A673 (cell line): ENCODE measurements at regions not wholly inside any gene's neighbourhood (a gene's known extent, or its start where the extent isn't known, plus 50 kb on each side); places are given as distances from the start of the nearest gene placed in this dataset.
A peak's percentile ranks its signal among the peaks of the same experiment; 100 is the strongest.

Experiments used
- BruUV-seq: library from RNA; stranded (reverse); fragments of 400-500 nt; replicated peaks from 2 replicates; lab custom pipeline; 2021; lab: Mats Ljungman, UMichigan
- CTCF ChIA-PET: fragments of 300-600 bp; sonication (Branson Sonifier 250); formaldehyde crosslinking; loops from one replicate; lab custom pipeline; 2022; ENCODE audit warnings: antibody characterized with exemption; lab: Charles Lee
- POLR2A ChIA-PET: fragments of 300-600 bp; sonication (Branson Sonifier 250); formaldehyde crosslinking; loops from one replicate; lab custom pipeline; 2022; ENCODE audit warnings: antibody characterized with exemption; ENCODE audit not compliant: low non-redundant PET; lab: Charles Lee
- DNase-seq: peaks from one replicate; pipeline ENCODE4 v3.0.0-alpha.2; 2015; ENCODE audit warnings: low spot score
- H3K27ac ChIP-seq: fragments of 200-600 bp; sonication (generic); 2 replicates; pipeline ENCODE4 v1.5.1; 2016; ENCODE audit warnings: mixed run types, low read depth, mild to moderate bottlenecking, mixed read lengths, antibody characterized with exemption, low read length; ENCODE audit not compliant: poor library complexity, severe bottlenecking
- H3K27me3 ChIP-seq: fragments of 200-600 bp; sonication (generic); replicated peaks from 2 replicates; pipeline ENCODE4 v1.6.1; 2017; ENCODE audit warnings: mixed run types, low read depth, mild to moderate bottlenecking, mixed read lengths, antibody characterized with exemption, low read length; ENCODE audit not compliant: insufficient read depth, poor library complexity
- H3K36me3 ChIP-seq: fragments of 200-600 bp; sonication (generic); 2 replicates; pipeline ENCODE4 v1.6.1; 2016; ENCODE audit warnings: mixed run types, mild to moderate bottlenecking, mixed read lengths, antibody characterized with exemption, low read length; ENCODE audit not compliant: insufficient read depth, poor library complexity, severe bottlenecking
- H3K4me1 ChIP-seq: fragments of 200-600 bp; sonication (generic); 2 replicates; pipeline ENCODE4 v1.6.1; 2017; ENCODE audit warnings: mixed run types, mild to moderate bottlenecking, mixed read lengths, antibody characterized with exemption, low read length; ENCODE audit not compliant: insufficient read depth, poor library complexity, severe bottlenecking
- H3K4me3 ChIP-seq: fragments of 200-600 bp; sonication (generic); 2 replicates; pipeline ENCODE4 v1.5.1; 2016; ENCODE audit warnings: low read depth, mixed run types, mild to moderate bottlenecking, mixed read lengths, low read length; ENCODE audit not compliant: poor library complexity, severe bottlenecking
- H3K9me3 ChIP-seq: fragments of 200-600 bp; sonication (generic); 2 replicates; pipeline ENCODE4 v1.6.1; 2016; ENCODE audit warnings: mixed run types, low read depth, mild to moderate bottlenecking, mixed read lengths, antibody characterized with exemption, low read length; ENCODE audit not compliant: poor library complexity, severe bottlenecking
- CTCF ChIP-seq: fragments of 300-800, 200-600 bp; sonication (generic); conservative IDR thresholded peaks from 2 replicates; pipeline ENCODE4 v1.5.1; 2017; ENCODE audit warnings: low read depth, mild to moderate bottlenecking, antibody characterized with exemption, low read length, moderate library complexity, mixed read lengths
- EZH2 ChIP-seq: fragments of 200-600 bp; sonication (generic); IDR thresholded peaks from 2 replicates; pipeline ENCODE4 v1.6.1; 2017; ENCODE audit warnings: borderline replicate concordance, low read depth, mild to moderate bottlenecking, mixed read lengths, antibody characterized with exemption, low read length; ENCODE audit not compliant: poor library complexity, severe bottlenecking
- intact Hi-C: fragments of 100-400 bp; cut with micrococcal nuclease; formaldehyde crosslinking; loops from one replicate; pipeline ENCODE4 v1.10.0; 2022; ENCODE audit not compliant: unreplicated experiment

GRCh38 chr6:155832596-155832995 lies 377.0 kb upstream of the NOX3 start:
- DNase-seq = peak; percentile 33
- H3K9me3 ChIP-seq = no peaks in the 10 kb centered on the region
- no TSS peak for BruUV-seq
- TF ChIP-seq CTCF = peak; percentile 31; the same call in 1 of the 2 replicates
- TF ChIP-seq EZH2 = no peak
- H3K4me1 ChIP-seq = peaks cover 2% of the 10 kb centered on the region
- no peak overlapping the region for H3K4me3 ChIP-seq
- H3K27me3 ChIP-seq = no peaks in the 10 kb centered on the region
- ChIA-PET CTCF (no interaction called here), POLR2A (no interaction called here)
- intact Hi-C loops = no loop called here
- H3K27ac ChIP-seq = no peak overlapping the region
- H3K36me3 ChIP-seq = no peaks in the 10 kb centered on the region

GRCh38 chr6:155830531-155830930 lies 374.9 kb upstream of the NOX3 start:
- POLR2A ChIA-PET = no interaction called here
- BruUV-seq = no TSS peak
- intact Hi-C loops = no loop called here
- CTCF ChIA-PET = no interaction called here
- peaks cover 4% of the 10 kb centered on the region for H3K4me1 ChIP-seq
- H3K4me3 ChIP-seq = no peak overlapping the region
- H3K27ac ChIP-seq = no peak overlapping the region
- no peaks in the 10 kb centered on the region for H3K27me3 ChIP-seq
- H3K36me3 ChIP-seq = no peaks in the 10 kb centered on the region
- H3K9me3 ChIP-seq = no peaks in the 10 kb centered on the region
- no peak for DNase-seq
- no peak for TF ChIP-seq CTCF
- TF ChIP-seq EZH2 = no peak

- H3K27ac ChIP-seq = no peak overlapping the region
- ChIA-PET POLR2A (no interaction called here), CTCF (no interaction called here)
- H3K36me3 ChIP-seq = no peaks in the 10 kb centered on the region
- H3K27me3 ChIP-seq = no peaks in the 10 kb centered on the region
- H3K4me1 ChIP-seq = peaks cover 4% of the 10 kb centered on the region
- intact Hi-C loops = no loop called here
- H3K4me3 ChIP-seq = no peak overlapping the region
- H3K9me3 ChIP-seq = no peaks in the 10 kb centered on the region
- no peak for DNase-seq
- no peak for TF ChIP-seq CTCF
- no peak for TF ChIP-seq EZH2
- no TSS peak for BruUV-seq
Measured at GRCh38 chr6:155829646-155830045, 374.0 kb upstream of the NOX3 start.
